ENCODE measurements at regions not wholly inside any gene's neighbourhood (a gene's known extent, or its start where the extent isn't known, plus 50 kb on each side); places are given as distances from the start of the nearest gene placed in this dataset.

- intact Hi-C loops (cut with DNase I; ENCODE audit: low total_unique reads): no loop called here
- no peaks in the 10 kb centered on the region for H3K27me3 ChIP-seq
- no peaks in the 10 kb centered on the region for H3K36me3 ChIP-seq
- no peak for DNase-seq
- no peaks in the 10 kb centered on the region for H3K9me3 ChIP-seq
- no peaks in the 10 kb centered on the region for H3K4me1 ChIP-seq
- H3K4me3 ChIP-seq: no peak overlapping the region
- no peak for TF ChIP-seq CTCF (IDR thresholded peaks at IDR 0.05)
- no peak for TF ChIP-seq POLR2A (IDR thresholded peaks at IDR 0.05)
- peak overlapping the region; percentile 13 to 34 for H3K27ac ChIP-seq
These were observed 370.8 kb downstream of the NFIB start for GRCh38 chr9:13943176-13943575.

- peak; percentile 23 to 29 for DNase-seq
- Histone ChIP-seq H3K4me1 (no peaks in the 10 kb centered on the region), H3K27me3 (no peaks in the 10 kb centered on the region), H3K36me3 (no peaks in the 10 kb centered on the region), H3K4me3 (no peak overlapping the region), H3K9me3 (no peaks in the 10 kb centered on the region), H3K27ac (peak overlapping the region; percentile 34 to 40)
- intact Hi-C loops (cut with DNase I; ENCODE audit: low total_unique reads): no loop called here
- no peak for TF ChIP-seq POLR2A (IDR thresholded peaks at IDR 0.05)
- no peak for TF ChIP-seq CTCF (IDR thresholded peaks at IDR 0.05)
These were observed 371.2 kb downstream of the NFIB start for GRCh38 chr9:13942695-13943094.

GRCh38 chr9:13942201-13942600 is 371.7 kb downstream of the NFIB start:
- H3K4me1 ChIP-seq: no peaks in the 10 kb centered on the region
- H3K27me3 ChIP-seq: no peaks in the 10 kb centered on the region
- no peaks in the 10 kb centered on the region for H3K9me3 ChIP-seq
- no peak overlapping the region for H3K4me3 ChIP-seq
- DNase-seq: no peak
- intact Hi-C loops (cut with DNase I; ENCODE audit: low total_unique reads): no loop called here
- no peak for TF ChIP-seq POLR2A (IDR thresholded peaks at IDR 0.05)
- no peak for TF ChIP-seq CTCF (IDR thresholded peaks at IDR 0.05)
- H3K36me3 ChIP-seq: no peaks in the 10 kb centered on the region
- peak overlapping the region; percentile 34 to 40 for H3K27ac ChIP-seq

GRCh38 chr9:13941714-13942113 is 372.2 kb downstream of the NFIB start:
- Histone ChIP-seq H3K9me3 (no peaks in the 10 kb centered on the region), H3K4me1 (no peaks in the 10 kb centered on the region), H3K27me3 (no peaks in the 10 kb centered on the region), H3K27ac (peak overlapping the region; percentile 34 to 40), H3K4me3 (no peak overlapping the region), H3K36me3 (no peaks in the 10 kb centered on the region)
- intact Hi-C loops (cut with DNase I; ENCODE audit: low total_unique reads): no loop called here
- TF ChIP-seq CTCF (IDR thresholded peaks at IDR 0.05) (no peak), POLR2A (IDR thresholded peaks at IDR 0.05) (no peak)
- DNase-seq: no peak

GRCh38 chr9:13939701-13940490 is 374.0 kb downstream of the NFIB start:
- intact Hi-C loops (cut with DNase I; ENCODE audit: low total_unique reads): no loop called here

More at GRCh38 chr9:13939701-13940490, 374.0 kb downstream of the NFIB start:
- no peak for TF ChIP-seq POLR2A (IDR thresholded peaks at IDR 0.05)
- no peak for TF ChIP-seq CTCF (IDR thresholded peaks at IDR 0.05)
- no peak for DNase-seq
- Histone ChIP-seq H3K4me3 (no peak overlapping the region), H3K27ac (peak overlapping the region; percentile 14 to 46), H3K27me3 (no peaks in the 10 kb centered on the region), H3K4me1 (no peaks in the 10 kb centered on the region), H3K9me3 (no peaks in the 10 kb centered on the region), H3K36me3 (no peaks in the 10 kb centered on the region)

Data from uterus (tissue), 3 donors.